Muscle layer of colon (tissue), 2 donors: ENCODE measurements at regions not wholly inside any gene's neighbourhood (a gene's known extent, or its start where the extent isn't known, plus 50 kb on each side); places are given as distances from the start of the nearest gene placed in this dataset.
"Not testable (repeated sequence)": the region's sequence is repeated elsewhere in the genome, so short reads cannot be mapped to it uniquely, and the experiment has no call there.

Experiments used
- H3K27ac ChIP-seq: one replicate; pipeline ENCODE4 v1.7.0; 2013; ENCODE audit warnings: low read depth, mild to moderate bottlenecking, low read length, moderate library complexity
- H3K27me3 ChIP-seq, 2 donors: one replicate each; pipeline ENCODE4 v1.7.0; 2013; ENCODE audit warnings: low read length in 2 of 2, mild to moderate bottlenecking in 2 of 2; ENCODE audit not compliant: insufficient read depth in 2 of 2, control insufficient read depth in 1 of 2
- H3K36me3 ChIP-seq: one replicate; pipeline ENCODE4 v1.7.0; 2013; ENCODE audit warnings: mild to moderate bottlenecking, low read length; ENCODE audit not compliant: insufficient read depth
- H3K4me1 ChIP-seq: one replicate; pipeline ENCODE4 v1.7.0; 2013; ENCODE audit warnings: mild to moderate bottlenecking, low read length; ENCODE audit not compliant: insufficient read depth
- H3K4me3 ChIP-seq, 2 donors: one replicate each; pipeline ENCODE4 v1.7.0; 2013; ENCODE audit warnings: low read length in 2 of 2, low read depth in 1 of 2, mild to moderate bottlenecking in 1 of 2, moderate library complexity in 1 of 2
- H3K9ac ChIP-seq: one replicate; pipeline ENCODE4 v1.7.0; 2013; ENCODE audit warnings: low read length
- H3K9me3 ChIP-seq: one replicate; pipeline ENCODE4 v1.7.0; 2013; ENCODE audit warnings: mild to moderate bottlenecking, low read length
- donor health status: abdominal sarcoma.
- donor health status: Adenocarcinoma of cecum.

DNA sequence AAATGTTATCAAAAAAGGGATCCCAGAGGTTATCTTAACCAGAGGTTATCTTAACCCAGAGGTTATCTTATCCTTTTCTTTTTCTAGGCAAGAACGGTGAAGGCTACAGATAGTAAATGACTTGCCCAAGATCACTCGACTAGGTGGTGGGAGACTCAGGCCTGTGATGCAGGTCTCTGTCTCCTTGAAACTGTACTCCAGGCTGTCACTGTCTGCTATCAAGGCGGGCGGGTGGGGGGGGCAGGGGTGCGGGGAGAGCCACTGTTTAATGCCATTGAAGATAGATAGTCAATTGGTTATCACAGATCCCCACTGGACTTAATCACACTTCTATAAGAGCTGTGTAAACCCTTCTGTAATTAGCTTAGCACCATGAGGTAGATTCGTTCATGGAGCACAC is 315.9 kb upstream of the TCF4 start:
- Histone ChIP-seq H3K9ac (no peak overlapping the region), H3K36me3 (no peaks in the 10 kb centered on the region), H3K27me3 (no peaks in the 10 kb centered on the region), H3K9me3 (no peaks in the 10 kb centered on the region), H3K27ac (no peak overlapping the region), H3K4me3 (no peak overlapping the region), H3K4me1 (no peaks in the 10 kb centered on the region)

DNA sequence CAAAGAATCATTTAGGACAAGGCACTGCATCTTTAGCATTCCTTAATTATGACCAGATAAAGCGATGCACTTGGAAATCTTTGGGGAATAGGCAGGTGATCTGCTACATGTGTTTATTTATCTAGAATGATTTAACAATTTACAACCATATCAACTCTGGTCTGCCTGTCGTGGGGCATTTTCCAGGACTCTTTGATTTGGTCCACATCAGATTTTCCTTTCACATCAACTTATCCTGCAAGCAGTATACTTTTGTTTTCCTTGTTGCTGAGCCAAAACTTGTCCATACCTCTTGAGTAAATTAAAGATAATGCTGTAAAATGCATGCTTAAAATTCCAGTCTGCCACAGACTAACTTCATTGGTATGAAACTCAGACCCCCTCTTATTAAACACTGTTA is 312.4 kb upstream of the TCF4 start:
- Histone ChIP-seq H3K4me1 (no peaks in the 10 kb centered on the region), H3K36me3 (no peaks in the 10 kb centered on the region), H3K4me3 (no peak overlapping the region), H3K9ac (no peak overlapping the region), H3K27ac (no peak overlapping the region), H3K9me3 (no peaks in the 10 kb centered on the region), H3K27me3 (no peaks in the 10 kb centered on the region)

DNA sequence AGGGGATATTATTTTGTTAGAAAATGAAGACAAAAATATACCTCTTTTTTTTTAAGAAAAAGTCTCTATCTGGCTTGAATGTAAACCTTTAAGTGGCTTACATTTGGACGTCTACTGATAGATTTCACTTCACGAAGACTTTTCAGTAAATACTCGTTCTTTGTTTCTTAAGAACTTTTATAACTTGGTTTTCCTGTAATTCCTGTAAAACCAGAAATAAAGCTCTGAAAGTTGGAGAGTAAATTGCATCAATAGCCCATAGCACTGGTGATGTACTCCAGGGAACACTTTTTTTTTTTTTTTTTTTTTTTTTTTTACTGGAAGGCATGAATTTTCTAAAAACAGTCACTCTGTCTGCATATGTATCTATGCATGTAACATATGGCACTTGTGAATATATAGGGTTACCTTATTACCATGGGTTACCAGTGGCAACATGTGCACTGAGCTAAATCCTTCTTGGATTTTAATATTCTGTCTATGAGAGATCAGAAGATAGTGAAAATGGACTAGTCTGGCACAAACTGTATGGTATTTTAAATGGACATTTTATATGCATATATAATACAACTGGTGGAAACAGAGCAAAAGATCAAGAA is 309.2 kb upstream of the TCF4 start:
- no peak overlapping the region for H3K4me3 ChIP-seq
- no peak overlapping the region for H3K27ac ChIP-seq
- no peaks in the 10 kb centered on the region for H3K27me3 ChIP-seq
- H3K4me1 ChIP-seq: no peaks in the 10 kb centered on the region
- no peaks in the 10 kb centered on the region for H3K9me3 ChIP-seq
- H3K9ac ChIP-seq: no peak overlapping the region
- H3K36me3 ChIP-seq: no peaks in the 10 kb centered on the region

DNA sequence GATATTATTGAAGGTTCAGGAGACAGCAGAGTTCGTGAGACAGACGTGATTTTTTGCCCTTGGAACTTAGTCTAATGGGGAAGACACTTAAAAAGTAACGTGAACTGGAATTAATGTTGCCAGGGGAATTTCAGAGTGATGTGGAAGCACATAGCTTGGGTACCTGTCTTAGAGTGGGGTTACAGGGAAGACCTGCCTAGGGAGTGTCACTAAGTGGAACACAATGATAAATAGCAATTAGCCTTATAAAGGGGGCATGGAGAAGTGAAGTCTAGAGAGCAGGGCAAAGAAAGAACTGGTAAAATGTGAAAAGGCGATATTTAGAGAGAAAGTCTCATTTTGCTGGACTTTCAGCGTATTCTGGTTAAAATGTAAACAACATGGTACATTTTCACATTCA is 306.0 kb upstream of the TCF4 start:
- Histone ChIP-seq H3K4me1 (no peaks in the 10 kb centered on the region), H3K9ac (no peak overlapping the region), H3K9me3 (no peaks in the 10 kb centered on the region)

DNA sequence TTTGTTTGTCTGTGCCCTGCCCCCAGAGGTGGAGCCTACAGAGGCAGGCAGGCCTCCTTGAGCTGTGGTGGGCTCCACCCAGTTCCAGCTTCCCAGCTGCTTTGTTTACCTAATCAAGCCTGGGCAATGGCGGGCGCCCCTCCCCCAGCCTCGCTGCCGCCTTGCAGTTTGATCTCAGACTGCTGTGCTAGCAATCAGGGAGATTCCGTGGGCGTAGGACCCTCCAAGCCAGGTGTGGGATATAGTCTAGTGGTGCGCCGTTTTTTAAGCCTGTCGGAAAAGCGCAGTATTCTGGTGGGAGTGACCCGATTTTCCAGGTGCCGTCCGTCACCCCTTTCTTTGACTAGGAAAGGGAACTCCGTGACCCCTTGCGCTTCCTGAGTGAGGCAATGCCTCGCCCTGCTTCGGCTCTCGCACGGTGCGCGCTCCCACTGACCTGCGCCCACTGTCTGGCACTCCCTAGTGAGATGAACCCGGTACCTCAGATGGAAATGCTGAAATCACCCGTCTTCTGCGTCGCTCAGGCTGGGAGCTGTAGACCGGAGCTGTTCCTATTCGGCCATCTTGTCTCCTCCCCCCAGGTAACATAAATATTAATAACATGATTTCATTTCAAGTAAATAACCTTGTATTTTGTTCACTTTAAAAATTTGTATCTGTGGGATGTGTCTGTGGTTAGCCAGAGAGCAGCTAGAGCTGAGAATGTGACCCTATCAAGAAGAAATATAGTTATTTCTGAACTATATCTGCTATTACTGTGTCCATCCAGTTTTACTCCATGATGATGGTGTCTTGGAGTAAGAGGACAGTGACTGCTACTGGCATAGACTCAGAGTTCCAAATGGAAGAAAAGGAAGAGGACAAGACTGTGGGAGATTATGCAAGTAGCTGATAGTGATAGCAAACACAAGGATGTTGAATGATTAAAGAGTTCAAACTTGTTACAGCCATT is 305.1 kb upstream of the TCF4 start:
- not testable (repeated sequence) for H3K4me3 ChIP-seq, H3K27me3 ChIP-seq, H3K9ac ChIP-seq, H3K36me3 ChIP-seq, H3K27ac ChIP-seq, H3K9me3 ChIP-seq, H3K4me1 ChIP-seq

More for the DNA sequence above, 306.0 kb upstream of the TCF4 start:
- Histone ChIP-seq H3K36me3 (no peaks in the 10 kb centered on the region), H3K27ac (no peak overlapping the region), H3K4me3 (no peak overlapping the region), H3K27me3 (no peaks in the 10 kb centered on the region)

DNA sequence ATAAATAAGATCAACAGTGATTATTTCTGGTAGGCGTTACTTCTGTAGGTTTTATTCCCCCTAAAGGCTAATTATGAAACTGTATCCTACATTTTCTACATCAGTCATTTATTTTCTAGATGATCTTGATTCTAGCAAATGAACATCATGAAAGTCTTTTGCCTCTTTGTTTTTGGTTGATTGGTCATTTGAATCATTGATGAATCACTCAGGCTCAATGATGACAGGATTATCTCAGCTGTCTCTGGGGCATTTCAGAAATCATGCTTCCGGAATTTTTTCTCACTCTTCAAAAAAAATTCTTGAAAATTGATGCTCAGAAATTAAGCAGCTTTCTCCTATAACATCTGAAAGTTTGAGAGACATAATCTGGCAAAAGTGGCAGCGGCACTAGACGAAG is 298.9 kb upstream of the TCF4 start:
- Histone ChIP-seq H3K27ac (no peak overlapping the region), H3K27me3 (no peaks in the 10 kb centered on the region), H3K4me1 (no peaks in the 10 kb centered on the region), H3K36me3 (no peaks in the 10 kb centered on the region), H3K4me3 (no peak overlapping the region), H3K9ac (no peak overlapping the region), H3K9me3 (no peaks in the 10 kb centered on the region)

DNA sequence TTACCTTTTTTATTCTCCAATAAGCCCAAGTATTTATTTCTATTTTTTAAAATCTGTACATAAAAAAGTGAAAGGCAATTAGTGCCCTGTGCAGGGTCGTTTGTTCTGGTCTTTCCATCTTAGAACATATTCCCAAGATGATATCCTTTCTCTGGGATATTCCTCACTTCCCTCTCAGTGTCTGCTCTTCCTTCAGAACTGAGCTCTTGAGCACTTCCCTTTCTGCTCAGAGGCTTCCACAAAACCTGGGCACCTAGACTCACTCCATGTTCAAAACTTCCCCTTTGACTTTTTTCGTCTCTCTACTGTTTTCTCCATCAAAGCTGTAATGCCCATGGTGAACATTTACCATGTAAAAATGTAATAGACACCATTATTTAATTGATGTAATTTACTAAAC is 296.5 kb upstream of the TCF4 start:
- Histone ChIP-seq H3K4me1 (no peaks in the 10 kb centered on the region), H3K36me3 (no peaks in the 10 kb centered on the region), H3K27ac (no peak overlapping the region), H3K27me3 (no peaks in the 10 kb centered on the region), H3K4me3 (no peak overlapping the region), H3K9ac (no peak overlapping the region), H3K9me3 (no peaks in the 10 kb centered on the region)

DNA sequence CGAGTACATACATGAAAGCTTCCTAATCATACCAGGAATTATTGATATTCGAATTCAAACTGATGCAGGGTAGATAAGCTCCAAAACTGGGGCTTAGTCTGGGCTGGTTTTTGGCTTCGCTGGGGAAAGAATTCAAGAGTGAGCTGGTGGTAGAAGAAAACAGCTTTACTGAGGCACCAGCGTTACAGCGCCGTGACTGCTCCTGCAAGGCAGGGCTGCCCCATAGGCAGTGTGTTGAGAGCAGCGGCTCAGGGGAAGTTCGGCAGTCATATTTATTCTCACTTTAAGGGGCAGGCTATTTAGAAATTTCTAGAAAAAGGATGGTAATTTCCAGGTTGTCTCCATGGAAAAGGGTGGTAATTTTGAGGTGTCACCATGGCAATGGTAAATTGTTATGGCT is 292.6 kb upstream of the TCF4 start:
- Histone ChIP-seq H3K4me1 (no peaks in the 10 kb centered on the region), H3K27ac (no peak overlapping the region), H3K9ac (no peak overlapping the region), H3K27me3 (no peaks in the 10 kb centered on the region), H3K4me3 (no peak overlapping the region), H3K9me3 (no peaks in the 10 kb centered on the region), H3K36me3 (no peaks in the 10 kb centered on the region)

DNA sequence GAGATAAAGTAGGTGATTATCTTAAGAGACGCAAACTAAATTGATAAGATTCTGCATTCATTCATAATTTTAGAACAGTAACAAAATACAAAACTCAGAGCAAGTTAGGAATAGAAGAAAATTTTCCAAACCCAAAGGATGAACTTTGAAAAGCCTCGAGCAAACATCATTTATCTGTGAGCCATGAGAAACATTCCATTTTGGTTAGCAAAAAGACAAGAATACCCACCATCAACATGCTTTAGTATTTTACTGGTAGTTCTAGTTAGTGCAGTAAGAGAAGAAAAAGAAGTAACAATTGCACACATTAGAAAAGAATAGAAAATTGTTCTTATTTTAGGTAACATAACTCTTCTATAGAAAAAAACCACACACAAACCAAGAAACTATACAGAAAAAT is 291.3 kb upstream of the TCF4 start:
- H3K9me3 ChIP-seq: no peaks in the 10 kb centered on the region
- no peaks in the 10 kb centered on the region for H3K36me3 ChIP-seq
- no peak overlapping the region for H3K27ac ChIP-seq
- H3K27me3 ChIP-seq: no peaks in the 10 kb centered on the region
- no peak overlapping the region for H3K4me3 ChIP-seq
- H3K9ac ChIP-seq: no peak overlapping the region
- no peaks in the 10 kb centered on the region for H3K4me1 ChIP-seq

DNA sequence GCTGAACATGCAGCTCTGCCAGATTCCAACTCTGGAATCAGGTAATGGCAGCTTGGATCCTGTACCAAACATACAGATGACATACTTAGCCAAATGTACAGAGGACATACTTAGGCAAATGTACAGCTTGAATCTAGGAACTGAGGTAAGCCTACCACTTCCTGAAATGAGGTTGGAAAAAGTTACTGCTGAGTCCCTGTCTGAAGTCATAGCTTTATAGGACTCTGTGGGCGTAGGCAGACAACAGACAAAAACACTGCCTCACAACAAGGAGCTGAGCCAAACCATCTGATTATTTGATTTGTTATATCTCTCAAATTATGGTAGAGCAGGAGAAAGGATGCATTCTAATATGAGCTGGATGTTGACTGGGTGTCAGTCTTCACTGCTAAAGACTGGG is 290.2 kb upstream of the TCF4 start:
- Histone ChIP-seq H3K27me3 (no peaks in the 10 kb centered on the region), H3K36me3 (no peaks in the 10 kb centered on the region), H3K4me3 (no peak overlapping the region), H3K4me1 (no peaks in the 10 kb centered on the region), H3K9ac (no peak overlapping the region), H3K27ac (no peak overlapping the region), H3K9me3 (no peaks in the 10 kb centered on the region)

DNA sequence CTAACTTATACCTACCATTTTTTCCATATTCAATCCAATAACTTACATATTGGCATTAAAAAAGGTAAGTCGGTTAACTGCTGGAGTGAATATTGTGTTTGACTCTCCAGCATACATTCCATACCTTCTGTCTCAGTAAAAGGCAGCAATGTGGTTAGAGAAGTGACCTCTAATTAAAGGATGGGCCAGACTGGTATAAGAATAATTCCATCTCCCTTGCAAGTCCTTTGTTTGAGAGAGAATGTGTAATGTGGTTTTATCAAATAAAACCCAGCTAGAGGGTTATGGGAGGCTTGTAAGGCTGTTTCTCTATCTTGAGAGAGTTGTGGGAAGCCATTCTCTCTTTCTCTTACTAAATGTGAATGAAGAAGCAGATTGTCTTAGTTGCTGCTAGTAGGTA is 289.3 kb upstream of the TCF4 start:
- no peak overlapping the region for H3K9ac ChIP-seq
- no peaks in the 10 kb centered on the region for H3K9me3 ChIP-seq
- no peaks in the 10 kb centered on the region for H3K27me3 ChIP-seq
- H3K36me3 ChIP-seq: no peaks in the 10 kb centered on the region
- H3K4me3 ChIP-seq: no peak overlapping the region
- no peak overlapping the region for H3K27ac ChIP-seq
- H3K4me1 ChIP-seq: no peaks in the 10 kb centered on the region

DNA sequence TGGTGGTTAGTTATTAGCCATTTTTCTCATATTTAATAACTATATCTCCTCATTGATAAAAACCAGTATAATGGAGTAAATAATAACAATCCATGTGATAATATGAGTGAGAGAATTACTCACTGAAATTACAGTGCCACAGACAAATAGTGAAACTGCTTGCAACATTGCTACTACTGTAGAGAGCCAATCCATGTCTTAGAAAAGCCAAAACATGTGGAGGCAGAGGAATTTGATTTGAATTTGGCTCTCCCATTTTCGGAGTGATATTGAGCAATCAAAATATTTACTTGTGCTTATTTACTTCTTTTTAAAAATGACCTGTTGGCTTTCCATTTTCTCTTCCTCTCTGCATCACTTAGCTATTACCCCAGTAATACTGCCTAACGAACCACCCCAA is 288.3 kb upstream of the TCF4 start:
- no peaks in the 10 kb centered on the region for H3K9me3 ChIP-seq
- no peak overlapping the region for H3K4me3 ChIP-seq
- no peaks in the 10 kb centered on the region for H3K27me3 ChIP-seq
- no peak overlapping the region for H3K9ac ChIP-seq
- H3K36me3 ChIP-seq: no peaks in the 10 kb centered on the region
- H3K27ac ChIP-seq: no peak overlapping the region
- H3K4me1 ChIP-seq: no peaks in the 10 kb centered on the region
